ENCODE measurements at regions not wholly inside any gene's neighbourhood (a gene's known extent, or its start where the extent isn't known, plus 50 kb on each side); places are given as distances from the start of the nearest gene placed in this dataset.
A peak's percentile ranks its signal among the peaks of the same experiment; 100 is the strongest.

GRCh38 chr2:240350006-240350355 lies 85.5 kb upstream of the GPC1 start:
- Histone ChIP-seq H3K9ac (ENCODE audit: insufficient read depth in 1 of 2, low read length in 2 of 2) (no peak overlapping the region), H3K36me3 (ENCODE audit: control insufficient read depth in 4 of 4, insufficient read depth in 4 of 4, low read length in 4 of 4) (no peaks in the 10 kb centered on the region), H3K4me3 (no peak overlapping the region), H3K4me1 (ENCODE audit: control insufficient read depth in 5 of 5, insufficient read depth in 5 of 5, low read length in 5 of 5) (peaks cover 0 to 20% (median 0%) of the 10 kb centered on the region in 5 donors), H3K27ac (ENCODE audit: low read depth in 1 of 2, low read length in 1 of 2) (no peak overlapping the region), H3K27me3 (ENCODE audit: control insufficient read depth in 3 of 3, insufficient read depth in 3 of 3, low read length in 2 of 3) (peaks cover 0 to 5% (median 0%) of the 10 kb centered on the region in 3 donors), H3K9me3 (ENCODE audit: control insufficient read depth in 4 of 4, insufficient read depth in 3 of 4, low read length in 3 of 4) (peaks cover 0 to 10% (median under 1%) of the 10 kb centered on the region in 4 donors)
- ATAC-seq (ENCODE audit: insufficient read depth, low FRiP score) (no peak), DNase-seq (no peak)
- TF ChIP-seq CTCF (IDR thresholded peaks at IDR 0.05; ENCODE audit: control extremely low read depth, extremely low read depth), result no peak
- WGBS, 2 donors, result 93 to 94% methylated on average over 8 of the region's 8 CpGs

GRCh38 chr2:240350696-240351087 lies 84.8 kb upstream of the GPC1 start:
- peaks cover 0 to 3% (median 0%) of the 10 kb centered on the region in 4 donors for H3K9me3 ChIP-seq (ENCODE audit: control insufficient read depth in 4 of 4, insufficient read depth in 3 of 4, low read length in 3 of 4)
- H3K36me3 ChIP-seq (ENCODE audit: control insufficient read depth in 4 of 4, insufficient read depth in 4 of 4, low read length in 4 of 4), result no peaks in the 10 kb centered on the region
- TF ChIP-seq CTCF (IDR thresholded peaks at IDR 0.05; ENCODE audit: control extremely low read depth, extremely low read depth), result no peak
- 78 to 84% methylated on average over 15 of the region's 15 CpGs for WGBS, 2 donors
- peaks cover 0 to 5% (median 0%) of the 10 kb centered on the region in 3 donors for H3K27me3 ChIP-seq (ENCODE audit: control insufficient read depth in 3 of 3, insufficient read depth in 3 of 3, low read length in 2 of 3)
- H3K27ac ChIP-seq (ENCODE audit: low read depth in 1 of 2, low read length in 1 of 2), result no peak overlapping the region
- H3K4me1 ChIP-seq (ENCODE audit: control insufficient read depth in 5 of 5, insufficient read depth in 5 of 5, low read length in 5 of 5), result peaks cover 0 to 20% (median 0%) of the 10 kb centered on the region in 5 donors
- H3K9ac ChIP-seq (ENCODE audit: insufficient read depth in 1 of 2, low read length in 2 of 2), result no peak overlapping the region
- ATAC-seq (ENCODE audit: insufficient read depth, low FRiP score) (no peak), DNase-seq (no peak)
- no peak overlapping the region for H3K4me3 ChIP-seq

GRCh38 chr2:240351088-240351741 lies 84.2 kb upstream of the GPC1 start:
- no peaks in the 10 kb centered on the region for H3K36me3 ChIP-seq (ENCODE audit: control insufficient read depth in 4 of 4, insufficient read depth in 4 of 4, low read length in 4 of 4)
- H3K4me3 ChIP-seq, result no peak overlapping the region
- H3K9me3 ChIP-seq (ENCODE audit: control insufficient read depth in 4 of 4, insufficient read depth in 3 of 4, low read length in 3 of 4), result peaks cover 0 to 2% (median 0%) of the 10 kb centered on the region in 4 donors
- no peak for TF ChIP-seq CTCF (IDR thresholded peaks at IDR 0.05; ENCODE audit: control extremely low read depth, extremely low read depth)
- DNase-seq (peak; percentile 55 to 85 (median 58)), ATAC-seq (ENCODE audit: insufficient read depth, low FRiP score) (no peak)
- no peak overlapping the region for H3K9ac ChIP-seq (ENCODE audit: insufficient read depth in 1 of 2, low read length in 2 of 2)
- peaks cover 0 to 5% (median 0%) of the 10 kb centered on the region in 3 donors for H3K27me3 ChIP-seq (ENCODE audit: control insufficient read depth in 3 of 3, insufficient read depth in 3 of 3, low read length in 2 of 3)
- WGBS, 2 donors, result 45 to 55% methylated on average over 28 of the region's 28 CpGs
- H3K4me1 ChIP-seq (ENCODE audit: control insufficient read depth in 5 of 5, insufficient read depth in 5 of 5, low read length in 5 of 5), result peaks cover 0 to 20% (median 0%) of the 10 kb centered on the region in 5 donors
- no peak overlapping the region for H3K27ac ChIP-seq (ENCODE audit: low read depth in 1 of 2, low read length in 1 of 2)

All from lung (tissue), 11 donors.